ENCODE measurements at regions not wholly inside any gene's neighbourhood (a gene's known extent, or its start where the extent isn't known, plus 50 kb on each side); places are given as distances from the start of the nearest gene placed in this dataset.
"Not testable (repeated sequence)": the region's sequence is repeated elsewhere in the genome, so short reads cannot be mapped to it uniquely, and the experiment has no call there.

DNA sequence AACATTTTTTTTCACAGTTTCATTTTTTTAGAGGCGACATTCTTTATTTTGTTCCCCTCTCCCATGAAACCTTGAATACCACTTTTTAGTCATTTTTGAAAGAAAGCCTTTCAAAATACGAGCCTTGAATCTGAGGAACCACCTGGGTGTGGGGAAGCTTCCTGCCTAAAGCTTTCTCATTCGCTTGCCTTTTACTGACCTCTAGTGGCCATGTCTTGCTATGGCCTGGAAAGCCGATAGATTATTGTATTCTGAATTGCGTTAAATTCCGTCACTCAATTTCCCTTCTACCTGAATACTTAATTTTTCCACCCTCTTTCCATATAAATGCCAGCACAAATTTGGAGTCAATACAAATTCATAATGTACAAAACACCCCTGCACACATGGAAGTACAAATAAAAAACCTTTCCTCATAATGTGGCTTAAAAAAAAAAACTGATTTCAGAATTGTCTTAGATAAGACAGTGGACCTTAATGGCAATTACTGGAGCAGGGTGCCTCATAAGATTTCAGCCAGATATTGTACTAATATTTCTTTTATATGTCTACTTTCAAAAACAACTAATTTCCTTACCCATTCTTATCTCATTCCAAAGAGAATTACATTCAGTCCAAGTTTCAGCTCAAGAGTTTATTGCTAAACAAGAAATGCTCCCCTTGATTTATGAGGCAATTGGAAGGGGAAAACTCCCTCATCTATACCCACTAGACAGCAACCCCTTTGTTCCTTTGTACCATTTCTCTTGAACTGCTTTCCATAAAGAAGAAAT lies 217.9 kb downstream of the CENPC start:
- no peak overlapping the region for H3K27ac Mint-ChIP-seq
- H3K4me3 Mint-ChIP-seq: no peak overlapping the region
- CTCF ChIA-PET: interaction anchor here (0.6 to 2.9 kb wide), 9 partner anchors 9 to 958 kb away, joined by 3 to 17 read pairs (median 4); no protein-coding TSS in a partner anchor
- no peaks in the 10 kb centered on the region for H3K4me1 Mint-ChIP-seq (ENCODE audit: low read depth)
- DNase-seq: peak; percentile 67
- intact Hi-C loops (cut with micrococcal nuclease): loop anchor here (1.0 kb wide), 1 partner anchor 239 kb away; no protein-coding TSS in a partner anchor
- H3K9me3 Mint-ChIP-seq: no peaks in the 10 kb centered on the region
- no peaks in the 10 kb centered on the region for H3K36me3 Mint-ChIP-seq (ENCODE audit: low read depth)
- H3K27me3 Mint-ChIP-seq (ENCODE audit: low read depth): peaks cover 17% of the 10 kb centered on the region

DNA sequence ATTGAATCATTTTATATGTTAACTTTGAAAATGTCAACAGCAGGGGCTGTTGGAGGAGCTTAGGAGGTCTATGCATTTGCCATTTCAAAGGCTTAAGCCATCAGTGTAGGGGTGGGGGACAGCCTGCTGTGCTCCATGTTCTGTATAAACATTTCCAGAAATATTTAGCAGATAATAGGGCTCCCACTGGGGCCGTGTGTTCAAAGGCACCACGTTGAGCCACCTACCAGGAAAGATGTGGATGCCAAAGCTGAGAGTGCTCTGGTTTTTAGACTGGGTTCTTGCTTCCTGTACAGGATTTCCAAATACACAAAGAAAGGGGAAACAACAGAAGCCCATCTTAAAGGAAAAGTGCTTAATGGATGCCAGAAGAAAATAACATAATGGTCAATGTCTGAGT lies 219.5 kb downstream of the CENPC start:
- Mint-ChIP-seq H3K4me3 (no peak overlapping the region), H3K27me3 (ENCODE audit: low read depth) (peaks cover 14% of the 10 kb centered on the region), H3K27ac (no peak overlapping the region), H3K36me3 (ENCODE audit: low read depth) (no peaks in the 10 kb centered on the region), H3K9me3 (no peaks in the 10 kb centered on the region), H3K4me1 (ENCODE audit: low read depth) (no peaks in the 10 kb centered on the region)
- CTCF ChIA-PET: interaction anchor here (1.1 kb wide), 1 partner anchor 238 kb away, joined by 3 read pairs; no protein-coding TSS in a partner anchor
- DNase-seq: no peak
- intact Hi-C loops (cut with micrococcal nuclease): no loop called here

DNA sequence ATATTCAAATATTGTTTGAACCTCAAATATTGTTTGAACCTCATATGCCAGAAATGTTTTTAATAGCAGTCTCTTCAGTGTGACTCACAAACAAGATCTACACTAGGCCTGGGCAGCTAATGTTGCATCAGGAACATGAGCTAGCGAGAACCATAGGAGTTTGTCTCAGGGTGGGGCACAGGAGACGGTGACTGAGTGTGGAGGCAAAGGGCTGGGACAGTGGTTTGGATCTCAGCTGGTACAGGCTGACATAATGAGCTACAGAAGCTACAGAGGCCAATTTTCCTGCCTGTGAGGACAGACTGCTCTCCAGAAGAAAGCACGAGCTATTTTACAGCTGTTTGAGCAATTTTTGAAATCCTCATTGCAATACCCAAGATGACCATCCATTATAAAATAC lies 224.7 kb downstream of the CENPC start:
- intact Hi-C loops (cut with micrococcal nuclease): no loop called here
- Mint-ChIP-seq H3K4me1 (ENCODE audit: low read depth) (no peaks in the 10 kb centered on the region), H3K9me3 (no peaks in the 10 kb centered on the region), H3K27ac (no peak overlapping the region), H3K36me3 (ENCODE audit: low read depth) (no peaks in the 10 kb centered on the region), H3K27me3 (ENCODE audit: low read depth) (no peaks in the 10 kb centered on the region), H3K4me3 (no peak overlapping the region)
- no peak for DNase-seq
- CTCF ChIA-PET: interaction anchor here (0.7 kb wide), 1 partner anchor 281 kb away, joined by 3 read pairs; no protein-coding TSS in a partner anchor

DNA sequence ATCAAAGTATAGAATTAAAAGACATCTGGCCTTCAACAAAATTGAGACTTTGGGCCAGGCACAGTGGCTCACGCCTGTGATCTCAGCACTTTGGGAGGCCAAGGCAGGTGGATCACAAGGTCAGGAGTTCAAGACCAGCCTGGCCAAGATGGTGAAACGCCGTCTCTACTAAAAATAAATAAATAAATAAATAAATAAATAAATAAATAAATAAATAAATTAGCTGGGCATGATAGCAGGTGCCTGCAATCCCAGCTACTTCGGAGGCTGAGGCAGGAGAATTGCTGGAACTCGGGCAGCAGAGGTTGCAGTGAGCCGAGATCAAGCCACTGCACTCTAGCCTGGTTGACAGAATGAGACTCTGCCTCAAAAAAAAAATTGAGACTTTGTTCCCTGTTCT lies 225.7 kb downstream of the CENPC start:
- DNase-seq; H3K36me3 Mint-ChIP-seq (ENCODE audit: low read depth); H3K4me1 Mint-ChIP-seq (ENCODE audit: low read depth); H3K27ac Mint-ChIP-seq; CTCF ChIA-PET; H3K9me3 Mint-ChIP-seq; H3K4me3 Mint-ChIP-seq; intact Hi-C loops (cut with micrococcal nuclease); H3K27me3 Mint-ChIP-seq (ENCODE audit: low read depth): not testable (repeated sequence)

DNA sequence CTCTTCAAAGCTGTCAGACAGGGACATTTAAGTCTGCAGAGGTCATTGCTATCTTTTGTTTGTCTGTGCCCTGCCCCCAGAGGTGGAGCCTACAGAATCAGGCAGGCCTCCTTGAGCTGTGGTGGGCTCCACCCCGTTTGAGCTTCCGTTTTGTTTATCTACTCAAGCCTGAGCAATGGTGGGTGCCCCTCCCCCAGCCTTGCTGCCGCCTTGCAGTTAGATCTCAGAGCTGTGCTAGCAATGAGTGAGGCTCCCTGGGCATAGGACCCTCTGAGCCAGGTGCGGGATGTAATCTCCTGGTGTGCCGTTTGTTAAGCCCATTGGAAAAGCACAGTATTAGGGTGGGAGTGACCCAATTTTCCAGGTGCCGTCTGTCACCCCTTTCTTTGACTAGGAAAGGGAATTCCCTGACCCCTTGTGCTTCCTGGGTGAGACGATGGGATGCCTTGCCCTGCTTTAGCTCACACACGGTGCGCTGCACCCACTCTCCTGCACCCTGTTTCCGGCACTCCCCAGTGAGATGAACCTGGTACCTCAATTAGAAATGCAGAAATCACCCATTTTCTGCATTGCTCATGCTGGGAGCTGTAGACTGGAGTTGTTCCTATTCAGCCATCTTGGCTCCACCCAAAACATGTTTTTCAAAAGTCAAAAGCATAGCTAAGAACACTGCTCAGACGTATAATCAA lies 244.7 kb downstream of the CENPC start:
- H3K27me3 Mint-ChIP-seq (ENCODE audit: low read depth); H3K27ac Mint-ChIP-seq; H3K4me3 Mint-ChIP-seq; H3K4me1 Mint-ChIP-seq (ENCODE audit: low read depth); DNase-seq; H3K36me3 Mint-ChIP-seq (ENCODE audit: low read depth); H3K9me3 Mint-ChIP-seq; intact Hi-C loops (cut with micrococcal nuclease): not testable (repeated sequence)
- CTCF ChIA-PET: interaction anchor here (0.6 kb wide), 1 partner anchor 111 kb away, joined by 3 read pairs; no protein-coding TSS in a partner anchor

DNA sequence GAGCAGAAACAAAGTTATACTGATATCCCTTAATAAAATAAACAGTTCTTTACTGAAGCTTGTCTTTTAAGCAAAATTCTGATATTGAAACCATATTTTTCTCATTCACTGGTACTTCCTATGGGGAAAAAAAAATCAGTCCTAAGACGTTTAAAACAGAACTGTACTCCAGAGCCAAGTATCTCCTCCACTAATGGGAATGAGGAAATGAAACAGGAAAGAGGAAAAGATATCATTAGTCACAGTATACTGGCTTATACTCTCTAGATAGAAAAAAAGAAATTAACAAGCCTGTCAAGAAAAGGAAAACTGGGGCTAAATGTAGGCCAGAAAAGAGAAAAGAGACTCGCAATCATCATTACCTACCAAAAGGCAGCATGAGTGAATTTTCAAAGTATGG lies 252.7 kb downstream of the CENPC start:
- intact Hi-C loops (cut with micrococcal nuclease): no loop called here
- CTCF ChIA-PET: no interaction called here
- no peak for DNase-seq
- Mint-ChIP-seq H3K4me3 (no peak overlapping the region), H3K36me3 (ENCODE audit: low read depth) (no peaks in the 10 kb centered on the region), H3K27me3 (ENCODE audit: low read depth) (peaks cover 4% of the 10 kb centered on the region), H3K27ac (no peak overlapping the region), H3K9me3 (no peaks in the 10 kb centered on the region), H3K4me1 (ENCODE audit: low read depth) (no peaks in the 10 kb centered on the region)

DNA sequence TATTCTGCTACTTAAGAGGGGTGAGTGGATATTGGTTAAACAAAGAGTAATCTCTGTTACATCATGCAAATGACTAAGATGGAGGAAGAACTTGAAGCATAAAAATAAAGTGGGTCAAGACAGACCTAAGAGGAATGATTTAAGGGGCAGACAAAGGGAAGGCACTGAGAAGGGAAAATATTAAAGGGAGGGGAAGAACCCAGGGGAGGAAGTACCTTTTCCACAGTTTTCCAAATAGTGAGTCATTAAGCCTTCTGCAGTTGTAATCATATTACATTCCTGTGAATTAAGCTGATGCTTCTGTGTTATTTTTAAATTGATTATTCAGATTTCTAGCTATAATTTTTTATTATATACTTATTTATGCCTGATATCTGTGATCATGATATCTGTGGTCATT lies 253.3 kb downstream of the CENPC start:
- peaks cover 5% of the 10 kb centered on the region for H3K27me3 Mint-ChIP-seq (ENCODE audit: low read depth)
- DNase-seq: no peak
- H3K4me3 Mint-ChIP-seq: no peak overlapping the region
- CTCF ChIA-PET: no interaction called here
- H3K9me3 Mint-ChIP-seq: no peaks in the 10 kb centered on the region
- no peaks in the 10 kb centered on the region for H3K36me3 Mint-ChIP-seq (ENCODE audit: low read depth)
- no peak overlapping the region for H3K27ac Mint-ChIP-seq
- no peaks in the 10 kb centered on the region for H3K4me1 Mint-ChIP-seq (ENCODE audit: low read depth)
- intact Hi-C loops (cut with micrococcal nuclease): no loop called here

DNA sequence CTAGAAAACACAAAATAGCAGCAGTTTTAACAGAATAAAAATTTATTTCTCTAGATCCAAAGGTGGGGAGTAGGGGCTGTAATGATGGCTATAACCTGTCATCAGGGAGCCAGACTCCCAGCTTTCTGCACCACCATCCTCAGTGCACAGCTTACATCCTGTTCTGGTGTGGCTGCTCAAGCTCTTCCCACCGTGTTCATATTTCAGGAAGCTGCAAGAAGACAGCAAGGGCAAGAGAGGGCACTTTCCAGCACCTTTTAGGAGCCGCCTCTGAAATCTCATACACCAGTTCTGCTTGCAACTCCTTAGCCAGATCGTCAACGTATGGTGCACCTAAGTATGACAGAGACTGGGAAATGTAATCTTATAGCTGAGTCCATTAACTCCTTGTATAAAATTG lies 253.7 kb downstream of the CENPC start:
- DNase-seq: no peak
- no peaks in the 10 kb centered on the region for H3K36me3 Mint-ChIP-seq (ENCODE audit: low read depth)
- no peak overlapping the region for H3K27ac Mint-ChIP-seq
- H3K4me3 Mint-ChIP-seq: no peak overlapping the region
- CTCF ChIA-PET: no interaction called here
- no peaks in the 10 kb centered on the region for H3K4me1 Mint-ChIP-seq (ENCODE audit: low read depth)
- peaks cover 5% of the 10 kb centered on the region for H3K27me3 Mint-ChIP-seq (ENCODE audit: low read depth)
- no peaks in the 10 kb centered on the region for H3K9me3 Mint-ChIP-seq
- intact Hi-C loops (cut with micrococcal nuclease): no loop called here

DNA sequence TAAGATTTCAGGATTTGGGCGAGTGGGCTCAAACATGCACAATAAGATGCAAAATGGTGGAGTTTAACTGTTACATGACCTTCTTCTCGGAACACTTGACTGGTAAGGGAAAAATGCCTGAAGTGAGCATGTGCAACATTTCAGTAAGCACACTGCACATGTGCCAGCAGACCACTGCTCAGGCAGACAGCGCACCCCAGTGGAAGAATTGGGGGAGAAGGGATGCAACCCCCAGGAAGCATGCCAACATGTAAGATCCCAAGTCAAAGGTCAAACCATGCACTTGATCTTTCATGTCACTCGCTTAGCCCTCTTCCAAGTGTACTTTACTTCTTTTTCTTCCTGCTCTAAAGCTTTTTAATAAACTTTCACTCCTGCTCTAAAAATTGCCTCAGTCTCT lies 256.3 kb downstream of the CENPC start:
- Mint-ChIP-seq H3K27me3 (ENCODE audit: low read depth) (peaks cover 5% of the 10 kb centered on the region), H3K4me1 (ENCODE audit: low read depth) (no peaks in the 10 kb centered on the region), H3K36me3 (ENCODE audit: low read depth) (no peaks in the 10 kb centered on the region), H3K4me3 (no peak overlapping the region), H3K9me3 (no peaks in the 10 kb centered on the region), H3K27ac (no peak overlapping the region)
- CTCF ChIA-PET: interaction anchor here (1.0 to 1.2 kb wide), 4 partner anchors 15 to 205 kb away, joined by 3 to 5 read pairs (median 4); no protein-coding TSS in a partner anchor
- DNase-seq: peak; percentile 56
- intact Hi-C loops (cut with micrococcal nuclease): loop anchor here (1.0 kb wide), 1 partner anchor 201 kb away; no protein-coding TSS in a partner anchor

DNA sequence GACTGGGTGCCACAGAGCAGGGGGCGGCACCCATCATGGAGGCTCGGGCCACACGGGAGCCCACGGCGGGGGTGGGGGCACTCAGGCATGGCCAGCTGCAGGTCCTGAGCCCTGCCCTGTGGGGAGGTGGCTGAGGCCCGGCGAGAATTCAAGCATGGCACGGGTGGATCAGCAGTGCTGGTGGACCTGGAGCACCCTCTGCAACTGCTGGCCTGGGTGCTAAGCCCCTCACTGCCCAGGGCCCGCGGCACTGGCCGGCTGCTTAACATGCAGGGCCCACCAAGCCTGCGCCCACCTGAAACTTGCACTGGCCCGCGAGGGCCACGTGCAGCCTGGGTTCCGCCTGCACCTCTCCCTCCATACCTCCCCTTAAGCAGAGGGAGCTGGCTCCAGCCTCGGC lies 258.6 kb downstream of the CENPC start:
- no peaks in the 10 kb centered on the region for H3K36me3 Mint-ChIP-seq (ENCODE audit: low read depth)
- no peaks in the 10 kb centered on the region for H3K4me1 Mint-ChIP-seq (ENCODE audit: low read depth)
- intact Hi-C loops (cut with micrococcal nuclease): no loop called here
- peaks cover 5% of the 10 kb centered on the region for H3K27me3 Mint-ChIP-seq (ENCODE audit: low read depth)
- CTCF ChIA-PET: no interaction called here
- no peak for DNase-seq
- no peaks in the 10 kb centered on the region for H3K9me3 Mint-ChIP-seq
- H3K27ac Mint-ChIP-seq: no peak overlapping the region
- H3K4me3 Mint-ChIP-seq: no peak overlapping the region

DNA sequence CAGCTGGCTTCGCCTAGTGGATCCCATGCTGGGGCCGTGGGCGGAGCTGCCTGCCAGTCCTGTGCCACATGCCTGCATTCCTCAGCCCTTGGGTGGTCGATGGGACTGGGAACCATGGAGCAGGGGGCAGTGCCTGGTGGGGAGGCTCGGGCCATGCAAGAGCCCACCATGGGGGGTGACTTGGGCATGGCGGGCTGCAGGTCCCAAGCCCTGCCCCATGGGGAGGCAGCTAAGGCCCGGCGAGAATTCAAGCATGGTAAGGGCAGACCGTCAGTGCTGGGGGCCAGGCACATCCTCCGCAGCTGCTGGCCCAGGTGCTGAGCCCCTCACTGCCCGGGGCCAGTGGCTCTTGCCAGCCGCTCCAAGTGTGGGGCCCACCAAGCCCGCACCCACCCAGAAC lies 262.6 kb downstream of the CENPC start:
- intact Hi-C loops (cut with micrococcal nuclease): no loop called here
- CTCF ChIA-PET: no interaction called here
- Mint-ChIP-seq H3K4me1 (ENCODE audit: low read depth) (no peaks in the 10 kb centered on the region), H3K4me3 (no peak overlapping the region), H3K27me3 (ENCODE audit: low read depth) (peaks cover 2% of the 10 kb centered on the region), H3K9me3 (no peaks in the 10 kb centered on the region), H3K36me3 (ENCODE audit: low read depth) (no peaks in the 10 kb centered on the region), H3K27ac (no peak overlapping the region)
- DNase-seq: no peak

DNA sequence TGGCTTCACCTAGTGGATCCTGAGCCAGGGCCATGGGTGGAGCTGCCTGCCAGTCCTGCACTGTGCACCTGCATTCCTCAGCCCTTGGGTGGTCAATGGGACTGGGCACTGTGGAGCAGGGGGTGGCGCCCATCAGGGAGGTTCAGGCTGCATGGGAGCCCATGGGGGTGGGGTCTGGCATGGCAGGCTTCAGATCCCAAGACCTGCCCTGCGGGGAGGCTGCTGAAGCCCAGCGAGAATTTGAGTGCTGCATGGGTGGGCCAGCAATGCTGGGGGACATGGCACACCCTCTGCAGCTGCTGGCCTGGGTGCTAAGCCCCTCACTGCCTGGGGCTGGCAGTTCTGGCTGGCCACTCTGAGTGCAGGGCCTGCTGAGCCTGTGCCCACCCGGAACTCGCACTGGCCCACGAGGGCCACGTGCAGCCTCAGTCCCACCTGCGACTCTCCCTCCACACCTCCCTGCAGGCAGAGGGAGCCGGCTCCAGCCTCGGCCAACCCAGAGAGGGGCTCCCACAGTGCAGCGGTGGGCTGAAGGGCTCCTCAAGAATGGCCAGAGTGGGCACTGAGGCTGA lies 270.0 kb downstream of the CENPC start:
- CTCF ChIA-PET: no interaction called here
- Mint-ChIP-seq H3K36me3 (ENCODE audit: low read depth) (no peaks in the 10 kb centered on the region), H3K9me3 (peaks cover 3% of the 10 kb centered on the region), H3K27me3 (ENCODE audit: low read depth) (peaks cover 5% of the 10 kb centered on the region), H3K4me1 (ENCODE audit: low read depth) (no peaks in the 10 kb centered on the region), H3K4me3 (no peak overlapping the region), H3K27ac (no peak overlapping the region)
- intact Hi-C loops (cut with micrococcal nuclease): no loop called here
- DNase-seq: no peak
